GM12891 (cell line): ENCODE measurements at regions not wholly inside any gene's neighbourhood (a gene's known extent, or its start where the extent isn't known, plus 50 kb on each side); places are given as distances from the start of the nearest gene placed in this dataset.

ENCODE experiments used
- POLR2A ChIP-seq: IDR thresholded peaks from 2 replicates; pipeline ENCODE4 v1.6.1; 2011; ENCODE audit warnings: low read depth, low read length, control low read depth
- POLR2AphosphoS5 ChIP-seq: IDR thresholded peaks from 2 replicates; pipeline ENCODE4 v1.6.1; 2011; ENCODE audit warnings: low read depth, low read length, control low read depth
- POU2F2 ChIP-seq: IDR thresholded peaks from 2 replicates; pipeline ENCODE4 v1.6.1; 2011; ENCODE audit warnings: low read depth, mild to moderate bottlenecking, control low read depth, low read length, moderate library complexity
- TAF1 ChIP-seq: IDR thresholded peaks from 2 replicates; pipeline ENCODE4 v1.6.1; 2011; ENCODE audit warnings: low read depth, low read length, control low read depth

- TF ChIP-seq POLR2A (no peak), POLR2AphosphoS5 (no peak), TAF1 (no peak), POU2F2 (no peak)
Observed at GRCh38 chr5:68738841-68739240, 355.0 kb upstream of the SLC30A5 start.
